ENCODE measurements at regions not wholly inside any gene's neighbourhood (a gene's known extent, or its start where the extent isn't known, plus 50 kb on each side); places are given as distances from the start of the nearest gene placed in this dataset.
A peak's percentile ranks its signal among the peaks of the same experiment; 100 is the strongest.

DNA sequence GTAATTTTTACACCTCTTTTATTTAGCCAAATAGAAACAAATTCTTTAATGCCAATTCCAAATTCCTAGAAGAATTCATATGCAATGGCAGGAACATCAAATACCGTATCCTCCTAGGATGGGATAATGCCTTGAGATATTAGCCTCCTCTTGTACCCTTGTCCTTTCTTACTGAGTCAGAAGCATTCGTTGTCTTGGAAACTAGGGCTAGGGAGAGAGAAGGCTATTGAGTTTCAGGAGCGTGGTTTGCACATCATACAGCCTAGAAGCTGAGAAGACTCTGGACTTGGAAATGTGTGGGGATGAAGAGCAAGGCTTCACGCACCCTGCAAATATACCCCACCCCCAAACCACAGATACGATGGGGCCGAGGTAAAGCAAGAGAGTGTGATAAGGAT lies 300.7 kb downstream of the SP3 start:
- Histone ChIP-seq H3K4me1 (ENCODE audit: insufficient read depth, low read length) (peaks cover 12% of the 10 kb centered on the region), H3K9me2 (replicated peaks; ENCODE audit: low read length) (no peaks in the 10 kb centered on the region), H3K9me3 (ENCODE audit: low read length) (no peaks in the 10 kb centered on the region), H3K36me3 (ENCODE audit: low read depth, low read length) (no peaks in the 10 kb centered on the region), H2AFZ (ENCODE audit: low read length) (no peak overlapping the region), H3F3A (ENCODE audit: low read length, unreplicated experiment) (no peaks in the 10 kb centered on the region), H3K4me2 (ENCODE audit: low read length) (no peak overlapping the region), H3K4me3 (ENCODE audit: low read length) (no peak overlapping the region), H3K79me2 (ENCODE audit: low read length) (no peaks in the 10 kb centered on the region), H3K9ac (ENCODE audit: low read length) (no peak overlapping the region), H3K27ac (ENCODE audit: low read length) (no peak overlapping the region), H4K20me1 (ENCODE audit: low read length) (no peaks in the 10 kb centered on the region), H3K27me3 (ENCODE audit: low read length) (no peaks in the 10 kb centered on the region)
- no peak for TF ChIP-seq EZH2 (IDR thresholded peaks at IDR 0.05; ENCODE audit: low read length, unreplicated experiment)
- no peak for TF ChIP-seq CTCF (conservative IDR thresholded peaks at IDR 0.05; ENCODE audit: low read depth, low read length)
- TF ChIP-seq EZH2phosphoT487 (IDR thresholded peaks at IDR 0.05; ENCODE audit: borderline replicate concordance, low read length), result no peak
- no TSS peak for BruUV-seq (replicated peaks)
- ATAC-seq (no peak), DNase-seq (no peak)
- intact Hi-C loops (cut with micrococcal nuclease), result no loop called here
- ChIA-PET CTCF (no interaction called here), POLR2A (ENCODE audit: unreplicated experiment) (no interaction called here)

DNA sequence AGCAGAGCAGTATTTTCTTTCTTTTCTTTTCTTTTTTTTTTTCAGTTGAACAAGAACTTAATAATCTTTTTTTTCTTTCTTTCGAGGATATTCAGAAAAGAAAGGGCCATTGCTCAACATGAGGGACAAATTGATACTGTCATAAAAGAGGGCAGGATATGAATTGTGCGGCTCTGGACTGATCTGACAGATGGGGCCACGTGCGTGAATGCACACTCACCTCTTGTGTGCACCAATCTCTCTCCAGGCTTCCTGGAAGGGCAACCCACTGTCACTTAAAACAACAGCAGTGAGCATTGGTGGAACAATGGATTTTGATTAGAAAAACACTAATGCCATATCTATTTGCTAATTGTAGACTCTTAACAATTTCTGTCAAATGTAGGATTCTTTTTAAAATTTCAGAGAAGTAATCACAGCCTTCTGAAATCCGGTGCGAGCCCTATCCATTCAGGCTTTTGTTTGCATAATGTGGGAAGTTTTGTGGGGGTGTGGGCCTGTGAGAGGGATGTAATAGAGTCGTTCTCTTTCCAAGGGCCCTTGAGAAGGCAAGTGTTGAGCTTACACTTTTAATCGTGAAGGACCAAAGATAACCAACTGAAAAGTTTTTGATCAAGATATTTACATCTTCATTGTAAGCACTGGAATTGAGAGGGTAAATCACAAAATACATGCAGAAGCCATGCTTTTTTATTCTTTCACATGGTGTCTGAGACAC lies 298.8 kb downstream of the SP3 start:
- Histone ChIP-seq H3K27me3 (ENCODE audit: low read length) (no peaks in the 10 kb centered on the region), H3K27ac (ENCODE audit: low read length) (no peak overlapping the region), H3K4me3 (ENCODE audit: low read length) (no peak overlapping the region), H2AFZ (ENCODE audit: low read length) (no peak overlapping the region), H3K4me1 (ENCODE audit: insufficient read depth, low read length) (peaks cover 13% of the 10 kb centered on the region), H3K9me3 (ENCODE audit: low read length) (no peaks in the 10 kb centered on the region), H3F3A (ENCODE audit: low read length, unreplicated experiment) (no peaks in the 10 kb centered on the region), H3K4me2 (ENCODE audit: low read length) (no peak overlapping the region), H3K36me3 (ENCODE audit: low read depth, low read length) (no peaks in the 10 kb centered on the region), H4K20me1 (ENCODE audit: low read length) (no peaks in the 10 kb centered on the region), H3K79me2 (ENCODE audit: low read length) (no peaks in the 10 kb centered on the region), H3K9ac (ENCODE audit: low read length) (no peak overlapping the region), H3K9me2 (replicated peaks; ENCODE audit: low read length) (no peaks in the 10 kb centered on the region)
- POLR2A ChIA-PET (ENCODE audit: unreplicated experiment), result no interaction called here
- intact Hi-C loops (cut with micrococcal nuclease), result loop anchor here (5.0 kb wide), 4 partner anchors 81 to 264 kb away; no protein-coding TSS in a partner anchor
- no peak for ATAC-seq
- CTCF ChIA-PET, result no interaction called here
- BruUV-seq (replicated peaks), result no TSS peak
- TF ChIP-seq EZH2 (IDR thresholded peaks at IDR 0.05; ENCODE audit: low read length, unreplicated experiment) (no peak), EZH2phosphoT487 (IDR thresholded peaks at IDR 0.05; ENCODE audit: borderline replicate concordance, low read length) (no peak), CTCF (conservative IDR thresholded peaks at IDR 0.05; ENCODE audit: low read depth, low read length) (no peak)
- no peak for DNase-seq

DNA sequence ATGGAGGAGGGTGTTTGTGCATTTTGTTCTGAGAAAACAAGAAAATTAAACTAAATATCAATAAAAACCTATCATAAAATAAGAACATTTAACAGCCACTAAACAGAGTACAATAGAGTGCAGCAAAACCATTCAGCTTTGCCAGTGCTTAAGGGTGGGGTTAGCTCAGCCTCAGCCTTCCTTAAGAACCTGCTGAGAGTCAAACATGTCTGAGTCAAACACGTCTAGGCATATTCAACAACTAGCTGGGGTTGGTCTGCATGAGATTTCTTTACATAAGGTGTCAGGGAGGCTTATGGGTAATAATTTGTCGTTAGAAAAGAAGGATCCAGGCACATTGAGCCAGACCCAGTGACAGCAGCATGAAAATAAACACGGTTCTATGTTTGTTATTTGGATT lies 298.2 kb downstream of the SP3 start:
- ATAC-seq (peak; percentile 39), DNase-seq (no peak)
- Histone ChIP-seq H3K9me3 (ENCODE audit: low read length) (no peaks in the 10 kb centered on the region), H3K79me2 (ENCODE audit: low read length) (no peaks in the 10 kb centered on the region), H3K4me1 (ENCODE audit: insufficient read depth, low read length) (peaks cover 13% of the 10 kb centered on the region), H3K27me3 (ENCODE audit: low read length) (no peaks in the 10 kb centered on the region), H3K9me2 (replicated peaks; ENCODE audit: low read length) (no peaks in the 10 kb centered on the region), H3K27ac (ENCODE audit: low read length) (no peak overlapping the region), H2AFZ (ENCODE audit: low read length) (no peak overlapping the region), H3K9ac (ENCODE audit: low read length) (no peak overlapping the region), H3F3A (ENCODE audit: low read length, unreplicated experiment) (no peaks in the 10 kb centered on the region), H3K4me3 (ENCODE audit: low read length) (no peak overlapping the region), H3K36me3 (ENCODE audit: low read depth, low read length) (no peaks in the 10 kb centered on the region), H4K20me1 (ENCODE audit: low read length) (no peaks in the 10 kb centered on the region), H3K4me2 (ENCODE audit: low read length) (no peak overlapping the region)
- intact Hi-C loops (cut with micrococcal nuclease), result loop anchor here (5.0 kb wide), 4 partner anchors 80 to 265 kb away; no protein-coding TSS in a partner anchor
- TF ChIP-seq EZH2 (IDR thresholded peaks at IDR 0.05; ENCODE audit: low read length, unreplicated experiment) (no peak), EZH2phosphoT487 (IDR thresholded peaks at IDR 0.05; ENCODE audit: borderline replicate concordance, low read length) (no peak), CTCF (conservative IDR thresholded peaks at IDR 0.05; ENCODE audit: low read depth, low read length) (no peak)
- POLR2A ChIA-PET (ENCODE audit: unreplicated experiment), result no interaction called here
- CTCF ChIA-PET, result no interaction called here
- no TSS peak for BruUV-seq (replicated peaks)

Data from PC-3 (cell line).